Effector CD4-positive, alpha-beta T cell (primary cell): ENCODE measurements at regions not wholly inside any gene's neighbourhood (a gene's known extent, or its start where the extent isn't known, plus 50 kb on each side); places are given as distances from the start of the nearest gene placed in this dataset.
"Not testable (repeated sequence)": the region's sequence is repeated elsewhere in the genome, so short reads cannot be mapped to it uniquely, and the experiment has no call there.

ENCODE experiments used
- DNase-seq: peaks from one replicate; pipeline ENCODE4 v3.0.0-alpha.2; 2020

GRCh38 chr15:84153655-84154140 is 81.9 kb upstream of the GOLGA6L4 start:
- not testable (repeated sequence) for DNase-seq

GRCh38 chr15:84154314-84154713 is 81.3 kb upstream of the GOLGA6L4 start:
- DNase-seq, result not testable (repeated sequence)

DNA sequence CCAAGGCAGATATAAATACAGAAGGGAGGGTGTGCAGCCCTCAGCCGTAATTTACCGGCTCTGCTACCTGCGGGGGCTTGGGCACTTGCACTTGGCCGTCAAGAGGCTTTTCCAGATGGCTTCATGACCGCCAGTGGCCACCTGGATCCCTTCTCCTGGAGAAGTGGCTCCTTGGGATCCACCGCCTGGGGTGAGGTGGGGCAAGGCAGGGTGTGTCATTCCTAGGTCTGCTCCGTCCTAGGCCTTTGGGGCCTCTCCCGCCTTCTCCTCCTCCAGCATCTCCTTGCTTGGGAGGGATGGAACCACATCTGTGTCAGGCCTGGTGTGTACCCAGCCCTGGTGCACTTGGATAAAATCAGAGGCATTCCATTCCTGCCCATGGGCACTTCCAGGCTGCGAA is 80.8 kb upstream of the GOLGA6L4 start:
- DNase-seq, result not testable (repeated sequence)

- DNase-seq, result not testable (repeated sequence)
Measured at GRCh38 chr15:84155792-84156587, 79.6 kb upstream of the GOLGA6L4 start.

DNA sequence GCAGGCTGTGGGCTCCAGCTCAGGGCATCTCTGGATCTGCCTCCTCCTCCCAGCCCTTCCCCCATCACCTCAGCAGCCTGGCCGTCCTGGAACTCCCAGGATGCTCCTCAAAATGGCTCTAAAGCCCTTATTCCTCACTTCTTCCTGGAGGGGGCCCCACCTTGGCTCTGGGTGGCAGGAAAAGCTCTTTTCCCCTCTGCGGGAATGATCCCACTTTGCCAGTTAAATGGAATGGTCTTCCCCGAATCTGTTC is 79.1 kb upstream of the GOLGA6L4 start:
- not testable (repeated sequence) for DNase-seq

DNA sequence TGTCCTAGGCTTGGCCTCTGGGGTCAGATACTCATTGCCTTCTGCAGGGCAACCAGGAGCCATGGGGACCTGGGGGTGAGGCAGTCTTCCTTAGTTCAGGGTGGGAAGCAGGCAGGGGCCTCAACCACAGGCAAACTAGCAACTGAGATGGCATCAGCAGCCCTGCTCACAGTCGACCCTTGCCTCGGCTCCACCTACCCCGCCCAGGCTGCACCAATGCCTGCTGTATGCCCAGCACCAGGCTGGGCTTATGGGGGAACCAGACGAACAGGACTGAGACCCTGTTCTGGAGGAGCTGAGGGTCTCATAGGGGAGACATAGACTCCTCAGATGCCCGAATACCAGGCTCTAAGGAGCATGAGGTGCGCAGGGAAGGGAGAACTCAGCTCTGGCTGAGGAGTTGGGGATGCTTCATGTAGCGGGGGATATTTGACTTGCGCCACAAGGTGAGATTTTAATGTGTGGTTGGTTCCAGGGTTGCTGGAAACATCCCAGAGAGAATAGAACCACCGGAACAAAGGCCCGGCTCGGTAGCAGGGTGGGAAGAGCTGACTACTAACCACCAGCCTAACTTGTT is 78.4 kb upstream of the GOLGA6L4 start:
- DNase-seq, result not testable (repeated sequence)

DNA sequence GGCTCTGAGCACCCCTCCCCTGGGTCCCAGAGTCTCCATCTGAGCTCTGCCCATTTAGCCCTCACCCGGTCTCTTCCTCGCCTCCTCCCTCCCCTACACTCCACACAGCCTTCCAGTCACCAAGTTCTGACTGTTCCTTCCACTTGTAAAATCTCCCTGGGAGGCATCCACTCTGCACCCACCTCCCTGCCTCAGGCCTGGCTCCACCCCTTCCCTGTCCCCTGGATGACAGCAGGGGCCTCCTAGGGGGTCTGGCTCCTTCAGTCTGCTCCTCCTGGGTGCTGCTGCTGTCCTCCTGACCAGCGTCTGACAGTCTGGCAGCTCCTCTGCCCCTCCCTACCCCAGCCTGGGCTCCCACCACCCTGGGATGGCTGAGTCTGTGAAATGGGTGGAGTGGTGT is 77.7 kb upstream of the GOLGA6L4 start:
- DNase-seq, result not testable (repeated sequence)

- not testable (repeated sequence) for DNase-seq
Measured at GRCh38 chr15:84159346-84160269, 76.0 kb upstream of the GOLGA6L4 start.

- not testable (repeated sequence) for DNase-seq
Measured at GRCh38 chr15:84164423-84165292, 70.9 kb upstream of the GOLGA6L4 start.

GRCh38 chr15:84170029-84170428 is 65.5 kb upstream of the GOLGA6L4 start:
- DNase-seq, result not testable (repeated sequence)

DNA sequence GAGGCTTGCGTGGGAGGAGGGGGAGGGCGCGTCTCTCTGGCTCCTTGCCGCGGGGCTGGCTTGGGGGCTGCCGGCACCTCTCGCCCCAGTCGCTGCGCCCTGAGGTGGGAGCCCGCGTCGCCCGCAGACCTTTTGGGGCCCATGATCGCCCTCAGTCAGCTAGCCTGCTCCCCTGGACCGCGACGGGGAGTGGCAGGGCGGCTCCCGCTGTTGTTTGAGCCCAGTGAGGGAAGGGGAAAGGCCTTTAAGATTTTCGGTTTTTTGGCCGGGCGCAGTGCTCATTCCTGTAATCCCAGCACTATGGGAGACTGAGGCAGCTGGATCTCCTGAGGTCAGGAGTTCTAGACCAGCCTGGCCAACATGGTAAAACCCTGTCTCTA is 62.4 kb upstream of the GOLGA6L4 start:
- not testable (repeated sequence) for DNase-seq
